ENCODE measurements at regions not wholly inside any gene's neighbourhood (a gene's known extent, or its start where the extent isn't known, plus 50 kb on each side); places are given as distances from the start of the nearest gene placed in this dataset.

GRCh38 chr1:59032228-59032627 lies 248.4 kb upstream of the JUN start:
- Histone ChIP-seq H3K36me3 (replicated peaks in 1 of 2; ENCODE audit: insufficient read depth in 1 of 2, low read depth in 2 of 2) (no peaks in the 10 kb centered on the region), H3K27me3 (no peaks in the 10 kb centered on the region), H3K27ac (no peak overlapping the region), H3K9me3 (no peaks in the 10 kb centered on the region), H3K4me1 (peaks cover 10% of the 10 kb centered on the region), H3K4me3 (no peak overlapping the region)
- TF ChIP-seq CTCF (IDR thresholded peaks at IDR 0.05) (no peak), POLR2A (IDR thresholded peaks at IDR 0.05) (no peak)
- WGBS, 2 donors: 95 to 97% methylated on average over 2 of the region's 2 CpGs
- intact Hi-C loops (cut with DNase I): no loop called here
- ATAC-seq: no peak
- no peak for DNase-seq

GRCh38 chr1:59033761-59034160 lies 249.9 kb upstream of the JUN start:
- no peak for ATAC-seq
- H3K4me3 ChIP-seq: no peak overlapping the region
- H3K27ac ChIP-seq: no peak overlapping the region
- WGBS, 2 donors: 93 to 95% methylated on average over 4 of the region's 4 CpGs
- TF ChIP-seq CTCF (IDR thresholded peaks at IDR 0.05) (no peak), POLR2A (IDR thresholded peaks at IDR 0.05) (no peak)
- H3K9me3 ChIP-seq: no peaks in the 10 kb centered on the region
- no peaks in the 10 kb centered on the region for H3K4me1 ChIP-seq
- no peak for DNase-seq
- no peaks in the 10 kb centered on the region for H3K36me3 ChIP-seq (replicated peaks in 1 of 2; ENCODE audit: insufficient read depth in 1 of 2, low read depth in 2 of 2)
- no peaks in the 10 kb centered on the region for H3K27me3 ChIP-seq
- intact Hi-C loops (cut with DNase I): no loop called here

- no peak overlapping the region for H3K4me3 ChIP-seq
- no peaks in the 10 kb centered on the region for H3K36me3 ChIP-seq (replicated peaks in 1 of 2; ENCODE audit: insufficient read depth in 1 of 2, low read depth in 2 of 2)
- TF ChIP-seq CTCF (IDR thresholded peaks at IDR 0.05) (no peak), POLR2A (IDR thresholded peaks at IDR 0.05) (no peak)
- no peak overlapping the region for H3K27ac ChIP-seq
- DNase-seq (no peak), ATAC-seq (no peak)
- intact Hi-C loops (cut with DNase I): no loop called here
- H3K27me3 ChIP-seq: no peaks in the 10 kb centered on the region
- H3K9me3 ChIP-seq: no peaks in the 10 kb centered on the region
- H3K4me1 ChIP-seq: no peaks in the 10 kb centered on the region
- 67 to 75% methylated on average over 10 of the region's 10 CpGs for WGBS, 2 donors
These were observed 251.1 kb upstream of the JUN start for GRCh38 chr1:59034925-59035324.

GRCh38 chr1:59039551-59039950 lies 255.7 kb upstream of the JUN start:
- Histone ChIP-seq H3K4me1 (peaks cover 11% of the 10 kb centered on the region), H3K36me3 (replicated peaks in 1 of 2; ENCODE audit: insufficient read depth in 1 of 2, low read depth in 2 of 2) (no peaks in the 10 kb centered on the region), H3K27ac (no peak overlapping the region), H3K9me3 (no peaks in the 10 kb centered on the region), H3K4me3 (no peak overlapping the region), H3K27me3 (no peaks in the 10 kb centered on the region)
- 87 to 88% methylated on average over 5 of the region's 5 CpGs for WGBS, 2 donors
- DNase-seq (no peak), ATAC-seq (no peak)
- TF ChIP-seq CTCF (IDR thresholded peaks at IDR 0.05): no peak
- TF ChIP-seq POLR2A (IDR thresholded peaks at IDR 0.05): no peak
- intact Hi-C loops (cut with DNase I): no loop called here

GRCh38 chr1:59040486-59040885 lies 256.4 kb upstream of the FGGY start:
- 87% methylated on average over 2 of the region's 2 CpGs for WGBS, 2 donors
- no peaks in the 10 kb centered on the region for H3K27me3 ChIP-seq
- H3K4me3 ChIP-seq: no peak overlapping the region
- H3K4me1 ChIP-seq: peaks cover 11% of the 10 kb centered on the region
- DNase-seq: no peak
- no peaks in the 10 kb centered on the region for H3K9me3 ChIP-seq
- TF ChIP-seq CTCF (IDR thresholded peaks at IDR 0.05): no peak
- no peak for TF ChIP-seq POLR2A (IDR thresholded peaks at IDR 0.05)
- intact Hi-C loops (cut with DNase I): no loop called here
- H3K27ac ChIP-seq: no peak overlapping the region
- no peaks in the 10 kb centered on the region for H3K36me3 ChIP-seq (replicated peaks in 1 of 2; ENCODE audit: insufficient read depth in 1 of 2, low read depth in 2 of 2)
- no peak for ATAC-seq
